ENCODE measurements at regions not wholly inside any gene's neighbourhood (a gene's known extent, or its start where the extent isn't known, plus 50 kb on each side); places are given as distances from the start of the nearest gene placed in this dataset.
"Not testable (repeated sequence)": the region's sequence is repeated elsewhere in the genome, so short reads cannot be mapped to it uniquely, and the experiment has no call there.

- no peak for DNase-seq
Measured at GRCh38 chr2:595141-595815, 81.9 kb downstream of the TMEM18 start.

- DNase-seq, result no peak
Measured at GRCh38 chr2:594297-594949, 82.8 kb downstream of the TMEM18 start.

- no peak for DNase-seq
Measured at GRCh38 chr2:593356-594026, 83.7 kb downstream of the TMEM18 start.

- no peak for DNase-seq
Measured at GRCh38 chr2:592737-593136, 84.5 kb downstream of the TMEM18 start.

DNA sequence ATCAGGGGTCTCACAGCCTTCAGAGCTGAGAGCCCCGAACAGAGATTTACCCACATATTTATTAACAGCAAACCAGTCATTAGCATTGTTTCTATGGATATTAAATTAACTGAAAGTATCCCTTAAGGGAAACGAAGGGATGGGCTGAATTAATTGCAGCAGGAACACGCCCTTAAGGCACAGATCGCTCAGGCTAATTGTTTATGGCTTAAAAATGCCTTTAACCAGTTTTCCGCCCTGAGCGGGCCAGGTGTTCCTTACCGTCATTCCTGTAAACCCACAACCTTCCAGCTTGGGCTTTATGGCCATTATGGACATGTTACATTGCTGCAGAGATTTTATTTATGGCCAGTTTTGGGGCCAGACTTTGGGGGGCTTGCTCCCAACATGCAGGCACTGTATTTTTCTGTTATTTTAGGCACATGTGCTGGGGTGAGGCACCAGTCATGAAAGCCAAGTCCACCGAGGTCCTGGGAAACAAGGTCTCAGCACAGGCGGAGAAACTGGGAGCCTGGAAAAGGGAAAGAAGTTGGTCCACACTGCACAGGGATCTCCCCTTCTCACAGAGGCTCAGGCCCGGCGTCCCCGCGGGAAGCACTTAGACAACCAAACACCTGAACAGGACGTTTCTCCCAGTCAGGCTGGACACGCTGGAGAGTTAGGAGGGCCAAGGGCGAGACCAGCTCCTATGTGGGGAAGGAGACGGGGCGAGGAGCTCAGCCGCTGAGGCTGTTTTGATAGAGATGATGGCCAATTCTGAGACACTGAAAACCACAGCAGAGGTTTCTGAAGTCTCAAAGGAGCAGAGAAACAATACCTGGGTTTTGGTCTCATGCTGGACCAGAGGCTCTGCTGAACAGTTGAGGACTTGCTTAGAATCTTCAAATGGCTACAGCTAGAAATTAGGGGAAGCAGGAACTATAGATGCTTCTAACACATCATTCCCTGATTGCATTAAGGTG lies 86.7 kb downstream of the TMEM18 start:
- no peak for DNase-seq

GRCh38 chr2:589281-590130 lies 87.7 kb downstream of the TMEM18 start:
- no peak for DNase-seq

GRCh38 chr2:588074-588645 lies 89.0 kb downstream of the TMEM18 start:
- DNase-seq, result no peak

DNA sequence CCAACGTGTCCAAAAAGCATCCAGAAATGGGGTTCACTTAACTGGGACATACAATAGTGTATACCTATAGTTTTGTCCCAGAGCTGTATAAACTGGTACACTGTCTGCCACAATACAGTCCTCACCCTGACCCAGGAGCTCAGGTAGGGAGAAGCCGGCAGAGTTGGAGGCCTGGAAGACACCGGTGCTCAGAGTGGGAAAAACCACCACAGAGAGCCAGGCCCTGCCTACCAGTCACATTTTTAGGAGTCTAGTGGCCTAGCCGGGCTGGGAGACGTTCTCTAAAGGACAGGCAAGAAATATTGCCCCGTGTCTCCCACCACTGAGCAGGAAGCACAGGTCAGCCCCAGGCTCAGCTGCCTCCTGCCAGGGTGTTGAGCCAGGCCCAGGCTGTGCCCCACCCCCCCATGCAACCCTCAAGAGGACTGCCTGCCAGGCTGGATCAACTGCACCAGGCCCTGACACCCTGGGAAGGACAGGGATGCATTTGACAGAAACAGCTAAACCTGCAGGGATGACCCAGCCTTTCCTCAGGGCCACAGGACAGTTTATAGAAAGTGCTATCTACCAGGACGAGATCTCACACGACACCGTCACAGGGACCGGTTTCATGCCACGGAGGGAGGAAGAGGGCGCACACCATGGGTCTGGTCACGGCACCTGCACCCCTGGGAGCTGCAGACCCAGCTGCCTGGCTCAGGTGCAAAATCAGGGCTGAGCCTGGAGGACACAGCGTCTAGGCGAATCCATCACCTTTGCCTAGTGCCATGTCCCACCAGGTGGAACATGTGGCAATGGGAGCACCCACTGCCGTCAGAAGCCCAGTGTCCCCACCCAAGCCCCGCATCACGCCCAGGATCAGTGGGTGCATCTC lies 89.9 kb downstream of the TMEM18 start:
- DNase-seq, result no peak

DNA sequence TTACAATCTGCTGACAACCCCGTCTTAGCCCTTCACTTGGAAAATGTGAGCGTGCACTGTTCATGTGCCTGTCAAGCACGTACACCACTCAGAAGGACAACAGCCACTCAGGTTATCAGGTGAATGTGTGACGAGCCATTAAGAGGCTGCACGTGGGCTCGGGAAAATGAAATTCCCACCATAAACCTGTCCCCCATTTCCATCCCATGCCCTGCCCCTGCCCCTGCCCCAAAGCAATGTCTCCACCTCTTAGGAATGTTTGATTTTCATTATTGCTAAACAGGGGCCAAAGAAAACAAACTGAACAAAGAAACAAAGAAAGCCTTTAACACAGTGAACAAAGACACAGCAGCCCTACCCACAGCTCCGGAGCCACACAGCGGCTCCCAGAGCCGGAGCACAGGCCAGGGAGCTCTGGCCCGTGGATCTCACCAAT lies 90.5 kb downstream of the TMEM18 start:
- no peak for DNase-seq

DNA sequence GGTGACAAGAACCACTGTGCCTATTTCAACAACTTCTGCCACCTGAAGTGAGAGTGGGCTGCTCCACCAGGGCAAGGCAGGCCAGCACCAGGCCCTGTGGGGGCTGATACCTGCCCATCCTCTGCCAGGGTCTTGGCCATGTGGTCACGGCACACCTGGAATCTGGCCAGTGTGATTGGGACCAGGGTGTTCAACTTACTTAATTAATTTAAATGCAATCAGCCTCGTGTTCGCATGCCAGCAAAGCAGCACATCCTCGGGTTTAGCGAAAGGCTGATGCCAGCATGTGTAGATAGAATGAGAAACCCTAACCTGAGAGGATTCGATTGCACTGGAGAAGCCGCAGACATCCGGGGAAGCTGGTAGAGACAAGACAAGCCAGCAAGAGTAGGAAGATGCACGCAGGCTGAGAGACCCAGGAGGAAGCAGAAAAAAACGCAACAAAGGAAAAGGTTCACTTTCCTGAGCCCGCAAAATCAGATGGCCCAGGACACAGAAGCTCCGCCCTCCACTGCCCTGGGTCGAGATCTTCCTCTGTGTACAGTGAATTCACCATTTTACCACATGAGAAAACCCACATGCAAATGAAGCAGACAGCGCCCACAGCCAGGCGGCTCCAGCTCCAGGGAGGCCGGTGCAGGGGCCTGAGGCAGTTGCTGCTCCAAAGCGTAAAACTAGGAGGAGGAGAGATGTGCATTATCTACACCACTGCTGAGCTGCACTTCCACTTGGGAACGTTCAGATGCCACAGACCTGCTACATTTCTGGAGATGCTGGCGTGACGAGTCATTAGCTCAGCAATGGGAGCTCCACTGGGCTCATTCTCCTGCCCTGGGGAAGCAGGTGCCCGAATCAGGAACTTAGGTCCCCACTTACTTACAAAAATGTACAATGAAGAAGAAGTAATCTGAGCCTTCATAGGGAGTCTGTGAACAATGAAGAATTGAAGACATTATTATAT lies 92.1 kb downstream of the TMEM18 start:
- DNase-seq, result no peak

DNA sequence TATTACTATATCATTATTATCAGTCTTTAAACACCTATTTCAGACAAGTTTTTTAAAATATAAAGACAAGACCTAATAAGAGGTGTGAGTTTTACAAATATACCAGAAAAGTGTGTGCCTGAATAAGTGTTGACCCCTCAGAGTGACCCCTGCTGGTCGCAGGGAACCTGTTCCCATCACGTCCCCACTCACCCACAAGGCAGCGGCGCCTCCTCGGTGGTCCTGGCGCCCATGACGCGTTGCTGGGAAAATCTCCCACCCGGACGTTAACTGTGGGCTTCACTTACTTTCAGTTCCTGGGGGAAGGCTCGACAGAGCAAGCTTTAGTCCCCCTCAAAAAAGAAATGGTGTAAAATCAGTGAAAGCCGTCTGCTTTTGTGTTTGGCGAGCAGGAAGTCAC lies 93.5 kb downstream of the TMEM18 start:
- DNase-seq, result no peak

DNA sequence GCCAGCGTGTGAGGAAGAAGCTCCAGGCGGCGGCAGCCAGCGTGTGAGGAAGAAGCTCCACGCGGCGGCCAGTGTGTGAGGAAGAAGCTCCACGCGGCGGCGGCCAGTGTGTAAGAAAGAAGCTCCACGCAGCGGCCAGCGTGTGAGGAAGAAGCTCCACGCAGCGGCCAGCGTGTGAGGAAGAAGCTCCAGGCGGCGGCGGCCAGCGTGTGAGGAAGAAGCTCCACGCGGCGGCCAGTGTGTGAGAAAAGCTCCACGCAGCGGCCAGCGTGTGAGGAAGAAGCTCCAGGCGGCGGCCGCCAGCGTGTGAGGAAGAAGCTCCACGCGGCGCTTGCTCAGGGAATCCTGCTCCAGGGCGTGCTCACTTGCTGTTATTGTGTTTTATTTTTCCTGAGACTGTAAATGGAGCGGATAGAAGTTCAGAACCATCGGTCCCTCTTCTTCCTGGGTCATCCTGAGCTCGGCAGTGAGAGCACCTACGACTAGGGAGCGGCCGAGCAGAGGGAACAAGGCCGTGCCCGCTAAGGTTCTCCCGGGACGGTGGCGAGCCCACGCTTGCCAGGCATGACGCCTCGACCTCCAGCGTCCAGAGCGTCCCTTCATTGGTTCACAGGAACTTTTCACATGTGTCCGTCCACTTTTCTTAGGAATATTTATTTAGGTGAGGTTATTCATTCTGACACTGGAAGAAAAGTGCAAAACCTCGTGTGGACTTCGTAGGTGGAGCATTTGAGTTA lies 94.2 kb downstream of the TMEM18 start:
- DNase-seq, result no peak

DNA sequence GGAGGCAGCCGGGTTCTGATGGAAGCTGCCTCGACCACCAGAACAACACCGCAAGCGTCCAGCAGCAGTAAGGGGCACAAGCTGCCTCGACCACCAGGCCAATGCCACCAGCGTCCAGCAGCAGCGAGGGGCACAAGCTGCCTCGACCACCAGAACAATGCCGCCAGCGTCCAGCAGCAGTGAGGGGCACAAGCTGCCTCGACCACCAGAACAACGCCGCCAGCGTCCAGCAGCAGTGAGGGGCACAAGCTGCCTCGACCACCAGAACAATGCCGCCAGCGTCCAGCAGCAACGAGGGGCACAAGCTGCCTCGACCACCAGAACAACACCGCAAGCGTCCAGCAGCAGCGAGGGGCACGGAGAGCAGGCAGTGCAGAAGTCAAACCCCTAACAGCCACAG lies 94.9 kb downstream of the TMEM18 start:
- DNase-seq, result not testable (repeated sequence)

- DNase-seq, result no peak
Measured at GRCh38 chr2:579961-580360, 97.2 kb downstream of the TMEM18 start.

- DNase-seq, result no peak
Measured at GRCh38 chr2:579351-579886, 97.8 kb downstream of the TMEM18 start.

GRCh38 chr2:576292-576691 lies 100.9 kb downstream of the TMEM18 start:
- no peak for DNase-seq

DNA sequence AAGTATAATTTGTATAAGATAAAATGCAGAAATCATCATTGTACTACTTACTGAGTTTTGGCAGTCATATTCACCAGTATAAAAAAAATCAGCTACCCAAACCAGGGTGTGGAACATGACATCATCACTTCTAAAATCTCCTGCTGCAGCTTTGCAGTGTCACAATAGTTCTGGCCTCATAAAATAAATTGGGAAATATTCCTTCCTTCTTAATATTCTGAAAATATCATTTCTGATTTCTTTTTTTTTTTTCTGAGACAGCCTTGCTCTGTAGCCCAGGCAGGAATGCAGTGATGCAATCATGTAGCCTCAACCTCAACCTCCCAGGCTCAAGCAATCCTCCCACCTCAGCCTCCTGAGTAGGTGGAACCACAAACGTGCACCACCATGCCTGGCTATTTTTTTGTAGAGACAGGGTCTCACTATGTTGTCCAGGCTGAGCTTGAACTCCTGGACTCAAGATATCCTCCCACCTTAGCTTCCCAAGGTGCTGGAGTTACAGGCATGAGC lies 101.4 kb downstream of the TMEM18 start:
- no peak for DNase-seq

All from activated CD4-positive, alpha-beta T cell treated with anti-CD3 and anti-CD28 coated beads, Interleukin-2, amount 50 U/mL, for 4 hours (primary cell).